ENCODE measurements at regions not wholly inside any gene's neighbourhood (a gene's known extent, or its start where the extent isn't known, plus 50 kb on each side); places are given as distances from the start of the nearest gene placed in this dataset.
"Not testable (repeated sequence)": the region's sequence is repeated elsewhere in the genome, so short reads cannot be mapped to it uniquely, and the experiment has no call there.

DNA sequence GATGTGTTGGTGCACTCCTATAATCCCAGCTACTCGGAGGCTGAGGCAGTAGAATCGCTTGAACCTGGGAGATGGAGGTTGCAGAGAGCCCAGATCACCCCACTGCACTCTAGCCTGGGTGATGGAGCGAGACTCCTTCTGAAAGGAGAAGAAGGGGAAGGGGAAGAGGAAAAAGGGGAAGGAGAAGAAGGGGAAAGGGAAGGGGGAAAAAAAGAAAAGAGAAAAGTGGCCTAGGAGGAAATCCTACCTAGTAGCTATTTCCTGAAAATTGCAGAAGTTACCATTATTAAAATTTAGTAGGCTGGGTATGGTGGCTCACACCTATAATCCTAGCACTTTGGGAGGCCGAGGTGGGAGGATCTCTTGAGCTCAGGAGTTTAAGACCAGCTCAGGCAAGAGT, 67.4 kb downstream of the ARRDC3 start:
- no peak for DNase-seq

DNA sequence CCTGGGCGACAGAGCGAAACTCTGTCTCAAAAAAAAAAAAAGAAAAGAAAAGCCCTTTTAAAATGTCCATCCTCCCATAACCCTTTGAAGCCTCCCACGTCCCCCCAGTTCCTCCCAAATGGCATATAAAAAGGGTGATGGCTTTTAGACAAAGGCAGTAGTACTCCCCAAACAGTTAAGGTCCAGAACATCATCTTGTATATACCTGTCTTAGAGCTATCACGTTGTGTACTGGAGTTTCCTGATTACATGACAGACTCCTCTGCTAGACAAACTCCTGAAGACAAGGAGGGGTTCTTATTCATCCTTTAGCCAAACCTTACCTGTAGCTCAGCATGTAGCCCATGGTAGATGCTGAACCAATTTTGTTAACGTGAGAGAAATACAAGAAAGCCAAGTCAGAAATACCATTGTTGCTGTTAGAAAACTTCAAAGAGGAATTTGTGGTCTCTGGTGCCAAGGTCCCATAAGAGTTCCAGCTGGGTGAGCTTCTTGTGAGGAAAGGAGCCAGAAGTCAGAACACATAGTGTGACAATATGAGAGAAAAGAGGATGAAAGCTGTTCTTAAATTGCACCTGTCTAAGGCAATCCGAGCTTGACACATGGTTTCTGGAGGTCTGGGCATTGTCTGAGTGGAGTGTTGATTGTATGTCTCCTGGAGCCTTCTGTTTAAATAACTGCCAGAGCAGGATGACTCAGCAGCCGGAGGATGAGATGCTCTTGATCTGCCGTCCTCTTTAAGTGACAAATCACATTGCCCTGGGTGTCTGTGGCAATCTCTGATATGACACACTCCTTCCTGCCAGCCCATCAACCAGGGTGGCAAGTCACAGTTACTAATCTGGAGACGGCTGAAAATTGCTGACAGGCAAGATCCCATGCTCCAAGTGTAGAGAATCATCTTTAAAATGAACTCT, 69.1 kb downstream of the ARRDC3 start:
- DNase-seq: no peak

DNA sequence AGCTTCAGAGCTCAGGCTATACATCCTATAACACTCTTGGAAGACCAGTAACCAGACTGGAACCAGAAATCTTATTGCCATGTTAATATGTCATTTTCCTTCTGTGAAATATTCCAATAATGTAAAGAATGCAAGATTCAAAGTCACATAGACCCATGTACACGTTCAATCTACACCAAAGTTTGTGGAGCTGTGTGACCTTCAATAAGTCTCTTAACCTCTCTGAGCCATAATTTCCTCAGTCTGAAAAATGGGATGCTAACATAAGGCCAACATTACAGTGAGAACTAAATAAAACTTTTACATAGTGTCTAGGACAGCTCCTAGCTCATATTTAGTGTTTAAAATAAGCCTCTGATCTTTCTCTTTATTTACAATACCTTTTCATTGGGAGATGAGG, 70.4 kb downstream of the ARRDC3 start:
- no peak for DNase-seq

DNA sequence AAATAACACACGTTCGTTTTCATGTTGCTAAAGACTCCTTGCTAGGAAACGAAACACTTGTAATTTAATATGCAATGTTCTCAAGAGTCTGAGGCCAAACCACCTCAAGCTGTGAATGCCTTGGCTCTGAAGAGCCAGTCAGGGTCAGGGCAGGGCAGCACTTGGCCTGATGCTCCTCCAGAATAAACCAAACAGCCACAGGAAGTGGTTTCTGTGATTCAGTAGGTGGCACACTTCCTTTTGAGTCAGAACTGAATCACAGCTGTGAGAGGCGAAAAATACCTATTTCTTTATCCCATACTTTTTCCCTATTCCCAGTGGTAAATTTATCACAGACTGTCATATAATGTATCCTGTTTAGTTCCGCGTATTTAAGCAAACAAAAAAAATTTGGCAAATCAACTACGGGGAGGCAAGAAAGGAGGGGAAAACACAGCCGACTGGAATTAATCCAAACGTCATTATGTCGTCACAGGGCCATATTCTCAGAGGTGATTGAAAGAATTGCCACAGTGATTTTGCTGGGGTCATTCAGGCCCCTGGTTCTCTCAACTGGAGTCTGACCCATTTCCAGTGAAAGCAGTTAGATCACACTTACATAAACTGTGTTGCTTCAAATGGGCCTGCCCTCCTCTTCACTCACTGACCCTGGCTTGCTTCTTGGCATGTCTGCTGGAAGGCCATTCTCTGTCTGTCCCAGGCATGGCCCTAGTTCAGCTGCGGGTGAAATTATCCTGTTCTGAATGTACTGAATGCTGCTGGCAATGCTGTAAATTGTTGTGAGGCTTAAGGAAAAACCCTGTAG, 71.2 kb downstream of the ARRDC3 start:
- DNase-seq: no peak

DNA sequence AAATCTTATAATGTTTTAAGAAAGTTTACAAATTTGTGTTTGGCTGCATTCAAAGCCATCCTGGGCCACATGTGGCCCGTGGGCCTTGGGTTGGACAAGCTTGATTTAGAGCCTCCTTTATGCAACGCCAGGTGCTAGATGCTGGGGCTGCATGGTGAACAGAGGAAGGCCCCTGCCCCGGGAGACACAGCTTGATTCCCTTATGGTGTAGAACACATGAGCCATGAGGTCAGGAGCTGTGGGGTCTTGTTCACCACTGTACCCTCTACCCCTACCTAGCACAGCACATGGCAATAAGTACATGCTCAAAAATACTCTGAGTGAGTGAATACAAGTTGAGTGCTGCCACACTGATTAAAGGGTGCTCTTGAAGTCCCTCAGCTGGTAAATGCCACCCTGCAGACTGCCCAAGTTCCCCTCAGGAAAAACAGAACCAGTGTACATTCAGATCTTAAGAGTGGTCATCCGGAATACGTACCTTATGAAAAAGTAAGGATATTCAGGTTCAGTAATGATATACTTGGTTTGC, 71.9 kb downstream of the ARRDC3 start:
- no peak for DNase-seq

DNA sequence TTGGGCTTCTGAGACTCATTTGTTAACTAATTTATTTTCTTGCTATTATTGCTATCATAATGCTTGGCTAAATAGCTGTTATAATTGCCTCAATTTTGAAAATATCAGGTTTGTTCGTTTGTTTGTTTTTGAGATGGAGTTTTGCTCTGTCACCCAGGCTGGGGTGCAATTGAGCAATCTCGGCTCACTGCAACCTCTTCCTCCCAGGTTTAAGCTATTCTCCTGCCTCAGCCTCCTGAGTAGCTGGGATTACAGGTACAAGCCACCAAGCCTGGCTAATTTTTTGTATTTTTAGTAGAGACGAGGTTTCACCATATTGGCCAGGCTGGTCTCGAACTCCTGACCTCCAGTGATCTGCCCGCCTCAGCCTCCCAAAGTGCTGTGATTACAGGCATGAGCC, 75.0 kb downstream of the ARRDC3 start:
- not testable (repeated sequence) for DNase-seq

DNA sequence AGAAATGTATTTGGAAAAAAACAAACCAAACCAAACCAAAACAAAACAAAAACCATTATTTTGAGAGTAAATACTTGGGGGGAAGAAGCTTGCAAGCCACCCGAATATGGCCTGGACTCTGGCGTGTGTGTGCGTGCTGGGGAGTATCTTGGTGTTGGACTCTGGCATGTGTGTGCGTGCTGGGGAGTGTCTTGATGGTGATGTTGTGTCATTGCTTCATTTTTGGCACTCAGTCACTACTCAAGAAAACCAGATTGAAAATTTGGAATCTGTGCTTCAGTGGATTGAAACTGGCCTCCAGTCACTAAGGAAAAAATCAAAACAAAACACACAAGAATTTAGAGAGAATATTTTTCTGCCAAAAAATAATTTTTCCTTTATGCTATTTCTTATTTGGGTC, 76.1 kb downstream of the ARRDC3 start:
- DNase-seq: no peak

DNA sequence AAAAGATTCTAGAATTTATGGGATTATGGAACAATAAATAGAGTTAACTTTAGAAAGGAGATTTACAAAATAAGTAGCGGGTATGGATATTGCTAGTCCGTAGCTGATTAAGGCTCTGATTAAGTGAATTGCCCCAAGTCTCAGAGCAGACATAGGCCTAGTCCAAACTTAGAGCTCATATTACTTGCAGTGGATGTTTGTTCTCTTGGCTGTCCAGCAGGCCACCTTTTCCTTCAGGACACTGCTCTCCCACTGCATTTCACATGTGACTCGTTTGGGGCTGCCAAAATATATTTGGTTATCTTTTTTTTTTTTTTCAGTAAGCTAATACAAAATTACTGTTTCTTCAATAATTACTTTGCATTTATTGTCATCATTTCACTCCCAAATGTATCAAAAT, 76.6 kb downstream of the ARRDC3 start:
- DNase-seq: no peak

DNA sequence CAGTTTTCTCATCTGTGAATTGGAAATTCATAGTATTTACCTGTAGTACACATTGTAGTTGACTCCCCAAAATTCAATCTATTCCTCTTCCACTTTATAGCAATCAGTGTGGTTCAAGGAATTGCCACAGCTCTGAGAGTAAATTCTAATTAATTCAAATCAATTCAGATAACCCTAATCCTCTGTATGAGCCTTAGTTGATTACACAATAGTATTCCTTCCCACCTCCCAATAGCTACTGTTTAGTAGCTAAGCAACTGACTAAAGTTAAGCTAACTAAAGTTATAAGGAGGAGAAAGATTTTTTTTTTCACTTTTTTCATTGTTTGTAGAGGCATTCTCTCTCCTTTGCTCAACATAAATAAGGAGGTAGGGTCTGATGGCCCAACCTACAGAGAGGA, 77.5 kb downstream of the ARRDC3 start:
- no peak for DNase-seq

DNA sequence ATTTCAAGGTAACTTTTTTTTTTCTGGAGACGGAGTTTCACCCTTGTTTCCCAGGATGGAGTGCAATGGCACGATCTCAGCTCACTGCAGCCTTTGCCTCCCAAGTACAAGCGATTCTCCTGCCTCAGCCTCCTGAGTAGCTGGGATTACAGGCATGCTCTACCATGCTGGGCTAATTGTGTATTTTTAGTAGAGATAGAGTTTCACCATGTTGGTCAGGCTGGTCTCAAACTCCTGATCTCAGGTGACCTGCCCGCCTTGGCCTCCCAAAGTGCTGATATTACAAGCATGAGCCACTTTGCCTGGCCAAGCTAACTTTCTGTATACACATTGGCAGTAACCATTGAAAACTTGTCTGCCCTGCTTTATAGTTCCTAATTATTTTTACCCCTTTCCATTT, 79.1 kb downstream of the ARRDC3 start:
- DNase-seq: not testable (repeated sequence)

DNA sequence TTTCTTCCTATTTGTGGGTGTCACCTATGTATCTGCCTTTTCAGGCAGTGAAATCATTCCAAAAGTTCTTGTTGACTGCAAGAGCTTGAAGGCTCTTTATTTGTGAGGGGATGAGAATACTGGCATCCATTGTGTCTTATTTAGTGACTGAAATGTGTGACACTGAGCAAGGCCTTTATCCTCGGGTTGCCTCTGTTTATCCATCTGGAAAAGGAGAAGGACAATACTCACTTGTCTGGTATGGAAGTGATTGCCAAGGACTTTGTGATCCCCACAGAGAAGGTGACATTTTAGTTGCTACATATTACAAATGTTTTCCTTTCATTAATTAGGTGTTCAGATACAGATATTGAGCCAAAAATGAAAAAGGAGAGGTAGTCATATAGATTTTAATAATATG, 80.2 kb downstream of the ARRDC3 start:
- no peak for DNase-seq

DNA sequence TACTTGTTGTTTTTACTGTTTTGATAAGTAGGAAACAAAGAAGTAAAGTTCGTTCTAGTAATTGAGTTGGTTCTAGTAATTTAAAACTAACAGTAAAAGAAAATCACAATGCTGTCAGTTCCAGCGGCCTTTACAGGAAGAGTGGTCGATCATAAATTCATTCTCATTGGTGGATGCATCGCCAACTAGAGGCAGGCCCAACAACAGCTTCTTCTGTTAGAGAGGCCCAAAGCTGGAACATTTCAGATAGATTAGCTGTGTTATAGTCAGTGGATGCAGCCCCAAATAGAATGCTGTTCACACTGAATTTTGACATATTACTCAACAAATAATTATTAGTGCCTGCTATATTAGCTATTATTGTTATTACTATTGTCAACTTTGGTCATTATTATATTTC, 80.8 kb downstream of the ARRDC3 start:
- DNase-seq: no peak

DNA sequence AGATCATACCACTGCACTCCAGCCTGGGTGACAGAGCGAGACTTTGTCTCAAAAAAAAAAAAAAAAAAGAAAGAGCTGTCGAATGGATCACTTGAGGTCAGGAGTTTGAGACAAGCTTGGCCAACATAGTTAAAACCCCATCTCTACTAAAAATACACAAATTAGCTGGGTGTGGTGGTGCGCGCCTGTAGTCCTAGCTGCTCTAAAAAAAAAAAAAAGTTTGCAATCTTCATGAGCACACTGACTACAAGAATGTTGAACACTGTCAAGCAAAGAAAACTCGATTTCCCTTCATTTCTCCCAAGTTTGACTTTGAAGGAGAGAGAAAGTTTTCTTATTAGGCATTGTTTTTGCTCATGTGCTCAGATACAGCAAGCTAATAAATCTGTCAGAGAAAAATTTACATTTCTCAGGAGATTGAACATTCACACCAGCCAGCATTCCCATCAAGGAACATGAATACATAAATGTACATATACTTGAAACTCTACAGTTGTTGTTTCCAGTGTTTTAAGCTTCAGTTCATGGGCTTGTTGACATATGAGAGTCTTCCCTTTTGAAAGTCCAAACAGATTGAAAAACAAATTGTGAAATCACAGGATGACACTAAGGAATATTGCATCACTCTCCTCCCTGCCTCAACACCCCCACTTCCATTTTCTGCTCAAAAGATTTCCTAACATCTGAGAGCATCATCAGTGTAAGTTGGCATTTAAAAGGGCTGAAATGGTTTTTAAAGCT, 81.8 kb downstream of the ARRDC3 start:
- no peak for DNase-seq

DNA sequence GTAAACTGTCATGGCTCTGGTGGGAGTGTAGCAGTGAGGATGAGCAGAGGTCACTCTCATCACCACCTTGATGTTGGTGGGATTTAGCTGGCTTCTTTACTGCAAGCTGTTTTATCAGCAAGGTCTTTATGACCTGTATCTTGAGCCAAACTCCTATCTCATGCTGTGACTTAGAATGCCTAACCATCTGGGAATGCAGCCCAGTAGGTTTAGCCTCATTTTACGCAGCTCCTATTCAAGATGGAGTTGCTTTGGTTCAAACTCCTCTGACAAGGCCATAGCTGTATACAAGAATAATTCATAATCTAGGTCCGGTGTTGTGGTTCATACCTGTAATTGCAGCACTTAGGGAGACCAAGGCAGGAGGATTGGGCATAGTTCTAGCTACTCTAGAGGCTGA, 85.1 kb downstream of the ARRDC3 start:
- no peak for DNase-seq

DNA sequence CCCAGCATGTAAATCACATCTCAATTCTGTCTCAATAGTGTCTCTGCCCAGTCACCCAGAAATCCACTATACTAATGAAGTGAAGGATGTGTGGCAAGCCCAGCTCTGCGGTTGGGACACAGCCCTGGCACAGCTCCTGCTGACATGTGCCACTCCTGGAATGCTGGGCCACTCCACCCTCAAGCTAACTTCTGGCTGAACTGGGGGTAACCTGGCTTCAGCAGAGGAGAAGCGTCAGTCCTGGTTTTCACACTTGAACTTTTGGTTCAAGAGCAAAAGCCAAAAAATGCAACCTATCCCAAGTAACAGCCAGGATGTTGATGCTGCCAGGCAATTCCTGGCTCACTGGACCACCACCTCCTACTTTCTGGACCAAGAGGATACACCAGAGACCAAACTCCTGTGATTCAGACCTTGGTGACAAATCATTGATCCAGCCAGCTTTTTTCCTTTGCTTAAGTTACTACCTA, 86.4 kb downstream of the ARRDC3 start:
- no peak for DNase-seq

DNA sequence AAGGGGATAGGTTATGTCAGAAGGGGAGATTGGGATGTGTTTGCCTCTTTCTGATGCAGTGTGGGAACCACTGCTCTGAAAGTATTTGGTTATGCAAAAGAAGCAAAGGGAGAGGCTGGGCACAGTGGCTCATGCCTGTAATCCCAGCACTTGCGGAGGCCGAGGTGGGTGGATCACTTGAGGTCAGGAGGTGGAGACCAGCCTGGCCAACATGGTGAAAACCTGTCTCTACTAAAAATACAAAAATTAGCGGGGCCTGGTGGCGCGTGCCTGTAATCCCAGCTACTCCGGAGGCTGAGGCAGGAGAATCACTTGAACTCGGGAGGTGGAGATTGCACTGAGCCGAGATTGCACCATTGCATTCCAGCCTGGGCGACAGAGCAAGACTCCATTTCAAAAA, 87.0 kb downstream of the ARRDC3 start:
- DNase-seq: not testable (repeated sequence)

DNA sequence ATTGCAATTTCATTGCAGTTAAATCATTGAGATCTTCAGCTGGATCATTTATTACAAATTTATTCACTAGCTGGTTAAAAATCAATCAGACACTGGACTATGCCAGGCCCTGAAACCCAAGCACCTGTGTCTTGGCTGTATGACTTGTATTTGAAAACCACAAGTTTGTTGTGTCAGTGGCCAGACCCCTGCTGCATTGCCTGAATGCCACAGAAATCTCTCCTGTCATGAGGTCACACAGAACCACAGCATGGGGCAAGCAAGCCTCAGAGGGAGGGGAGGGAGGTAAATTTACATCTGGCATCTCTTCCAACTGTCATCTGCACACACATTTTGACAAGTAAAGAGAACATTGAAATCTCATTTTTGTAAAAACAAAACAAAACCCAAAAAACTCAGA, 90.0 kb downstream of the ARRDC3 start:
- DNase-seq: no peak

DNA sequence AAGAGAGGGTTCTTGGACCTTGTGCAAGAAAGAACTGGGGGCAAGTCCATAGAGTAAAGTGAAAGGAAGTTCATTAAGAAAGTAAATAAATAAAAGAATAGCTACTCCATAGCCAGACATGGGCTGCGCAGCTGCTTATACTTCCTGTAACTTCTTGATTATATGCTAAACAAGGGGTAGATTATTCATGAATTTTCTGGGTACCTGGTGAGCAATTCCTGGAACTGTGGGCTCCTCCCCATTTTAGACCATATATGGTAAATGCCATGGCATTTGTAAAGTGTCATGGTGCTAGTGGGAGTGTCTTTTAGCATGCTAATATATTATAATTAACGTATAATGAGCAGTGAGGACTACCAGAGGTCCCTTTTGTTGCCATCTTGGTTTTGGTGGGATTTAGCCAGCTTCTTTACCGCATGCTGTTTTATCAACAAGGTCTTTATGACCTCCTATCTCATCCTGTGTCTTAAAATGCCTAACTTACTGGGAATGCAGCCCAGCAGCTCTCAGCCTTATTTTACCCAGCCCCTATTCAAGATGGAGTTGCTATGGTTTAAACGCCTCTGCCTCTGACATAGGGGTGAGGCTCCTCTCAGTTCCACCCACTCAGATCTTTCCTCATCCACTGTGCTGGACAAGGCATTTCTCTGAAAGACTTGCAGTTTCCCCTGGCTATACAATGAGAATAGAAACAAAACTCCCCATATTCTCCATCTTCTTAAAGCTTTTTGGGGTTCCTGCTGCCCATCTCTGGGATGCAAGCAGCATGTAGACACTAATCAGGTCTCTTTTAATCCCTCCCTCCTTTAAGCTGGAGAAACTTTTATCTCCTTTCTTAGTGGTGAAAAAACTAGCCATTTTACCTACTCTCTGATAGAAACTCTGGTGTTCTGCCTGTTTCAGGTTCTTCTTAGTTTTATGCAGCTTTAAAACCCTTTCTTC, 91.2 kb downstream of the ARRDC3 start:
- no peak for DNase-seq

DNA sequence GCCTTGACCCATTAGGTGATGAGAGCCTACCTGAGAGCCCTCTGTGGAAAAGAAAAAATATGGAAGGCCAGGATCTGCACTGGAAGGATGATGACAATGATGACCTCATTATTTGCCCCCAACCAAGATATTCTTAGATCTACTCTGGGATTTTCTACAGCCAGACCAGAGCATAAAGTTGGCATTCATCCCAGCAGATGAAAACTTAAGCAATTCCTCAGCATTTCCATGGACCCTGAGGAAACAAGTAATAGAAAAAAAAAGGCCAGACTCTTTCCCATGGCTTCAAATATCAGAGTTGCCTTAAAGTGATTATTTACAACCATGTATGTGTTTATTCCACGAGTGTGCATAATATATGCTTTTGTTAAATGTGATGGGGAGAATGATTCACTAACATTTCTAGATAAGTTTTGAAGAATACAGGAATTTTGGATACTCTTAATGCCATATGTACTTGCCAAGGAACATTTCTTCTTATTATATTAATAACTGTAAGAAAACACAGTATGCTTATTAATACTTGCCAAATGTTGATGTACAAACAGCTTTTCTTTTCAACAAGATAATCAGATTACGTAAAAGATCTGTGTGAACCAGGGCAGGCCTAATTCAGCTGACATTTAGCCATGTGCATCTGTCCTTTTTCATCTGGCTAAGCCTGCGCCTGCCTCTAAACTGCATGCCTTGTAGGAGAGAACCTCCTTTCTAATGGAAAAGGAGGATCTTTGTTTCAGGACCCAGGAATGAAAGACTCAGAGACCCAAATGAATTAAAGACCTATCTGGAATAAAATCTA, 94.8 kb downstream of the ARRDC3 start:
- no peak for DNase-seq

DNA sequence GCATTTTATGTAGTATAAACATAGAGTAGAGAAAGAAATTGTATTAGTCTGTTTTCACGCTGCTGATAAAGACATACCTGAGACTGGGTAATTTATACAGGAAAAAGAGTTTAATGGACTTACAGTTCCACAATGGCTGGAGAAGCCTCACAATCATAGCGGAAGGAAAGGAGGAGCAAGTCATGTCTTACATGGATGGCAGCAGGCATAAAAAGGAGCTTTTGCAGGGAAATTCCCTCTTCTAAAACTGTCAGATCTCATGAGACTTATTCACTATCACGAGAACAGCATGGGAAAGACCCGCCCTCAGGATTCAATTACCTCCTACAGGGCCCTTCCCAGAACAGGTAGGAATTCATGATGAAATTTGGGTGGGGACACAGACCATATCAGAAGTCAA, 98.1 kb downstream of the ARRDC3 start:
- DNase-seq: not testable (repeated sequence)

DNA sequence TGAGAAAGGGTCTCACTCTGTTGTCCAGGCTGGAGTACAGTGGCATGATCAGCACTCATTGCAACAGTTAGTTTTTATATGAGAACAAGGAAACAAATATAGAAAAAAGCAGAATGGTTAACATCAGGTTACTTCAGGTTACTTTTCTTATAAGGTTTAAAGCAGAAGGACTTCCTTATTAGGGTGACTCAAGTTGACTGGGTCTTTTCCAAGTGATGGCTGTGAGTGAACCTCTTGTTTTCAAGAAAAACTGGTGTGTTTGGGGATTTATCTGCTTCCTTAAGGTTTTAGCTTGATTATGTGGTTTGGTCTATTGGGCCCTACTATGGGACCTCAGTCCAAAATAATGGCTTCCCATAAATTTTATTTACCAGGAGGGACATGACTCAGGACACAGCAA, 99.2 kb downstream of the ARRDC3 start:
- no peak for DNase-seq

Measured in NCI-H526 treated with DMSO at 0.1 percent for 48 hours (cell line).